NT2/D1 (cell line): ENCODE measurements at regions not wholly inside any gene's neighbourhood (a gene's known extent, or its start where the extent isn't known, plus 50 kb on each side); places are given as distances from the start of the nearest gene placed in this dataset.

Experiments used
- DNase-seq: peaks from one replicate; pipeline ENCODE4 v3.0.0-alpha.2; 2011; ENCODE audit warnings: low read depth, low spot score
- H3K27me3 ChIP-seq: 2 replicates; pipeline ENCODE4 v1.6.0; 2011; ENCODE audit warnings: mild to moderate bottlenecking; ENCODE audit not compliant: insufficient read length, insufficient read depth
- H3K36me3 ChIP-seq: 2 replicates; pipeline ENCODE4 v1.6.1; 2011; ENCODE audit warnings: mild to moderate bottlenecking, low read length, mixed read lengths; ENCODE audit not compliant: insufficient read depth, insufficient read length
- H3K4me1 ChIP-seq: 2 replicates; pipeline ENCODE4 v1.5.1; 2011; ENCODE audit not compliant: insufficient read depth, insufficient read length
- H3K4me3 ChIP-seq: 2 replicates; pipeline ENCODE4 v1.5.1; 2011; ENCODE audit warnings: low read depth; ENCODE audit not compliant: insufficient read length
- H3K9ac ChIP-seq: 2 replicates; pipeline ENCODE4 v1.6.0; 2011; ENCODE audit warnings: low read depth; ENCODE audit not compliant: insufficient read length
- H3K9me3 ChIP-seq: 2 replicates; pipeline ENCODE4 v1.5.1; 2011; ENCODE audit warnings: mild to moderate bottlenecking, low read length; ENCODE audit not compliant: insufficient read depth
- SUZ12 ChIP-seq: IDR thresholded peaks from 2 replicates; pipeline ENCODE4 v1.6.1; 2011; ENCODE audit not compliant: insufficient read length, insufficient read depth; ENCODE audit errors: extremely low read depth
- YY1 ChIP-seq: IDR thresholded peaks from 2 replicates; pipeline ENCODE4 v1.6.1; 2011; ENCODE audit not compliant: insufficient read length, insufficient read depth
- ZNF274 ChIP-seq: IDR thresholded peaks from 2 replicates; pipeline ENCODE4 v1.6.1; 2011; ENCODE audit warnings: mild to moderate bottlenecking, low read depth, low read length

GRCh38 chr2:19068206-19068605, 290.2 kb downstream of the OSR1 start:
- no peak for TF ChIP-seq ZNF274
- no peak for TF ChIP-seq YY1
- no peak for TF ChIP-seq SUZ12
- Histone ChIP-seq H3K27me3 (no peaks in the 10 kb centered on the region), H3K9ac (no peak overlapping the region), H3K4me3 (no peak overlapping the region), H3K9me3 (no peaks in the 10 kb centered on the region), H3K36me3 (no peaks in the 10 kb centered on the region), H3K4me1 (no peaks in the 10 kb centered on the region)
- DNase-seq, result no peak

- no peaks in the 10 kb centered on the region for H3K9me3 ChIP-seq
- H3K9ac ChIP-seq, result no peak overlapping the region
- H3K4me1 ChIP-seq, result no peaks in the 10 kb centered on the region
- no peak overlapping the region for H3K4me3 ChIP-seq
- DNase-seq, result no peak
- no peaks in the 10 kb centered on the region for H3K36me3 ChIP-seq
- no peaks in the 10 kb centered on the region for H3K27me3 ChIP-seq
- TF ChIP-seq SUZ12 (no peak), YY1 (no peak), ZNF274 (no peak)
Observed at GRCh38 chr2:19062370-19062769, 296.1 kb downstream of the OSR1 start.

DNA sequence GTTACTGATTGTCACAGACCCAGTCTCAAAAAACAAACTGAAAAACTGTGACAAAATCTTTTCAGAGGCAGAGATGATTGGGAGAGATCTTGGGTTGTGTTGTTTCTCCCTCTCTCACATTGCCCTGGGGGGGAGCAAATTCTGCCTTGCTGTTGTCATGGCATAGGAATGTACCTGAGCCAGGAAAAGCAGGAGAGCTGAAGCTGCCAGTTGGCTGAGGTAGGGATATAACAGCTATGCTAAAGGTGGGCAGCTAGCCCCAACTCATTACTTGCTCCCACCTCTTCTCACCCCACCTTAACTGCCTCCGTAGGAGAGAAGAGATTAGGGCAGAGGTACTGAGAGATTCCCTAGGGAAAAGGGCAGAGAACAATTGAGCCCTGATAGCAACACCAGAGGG, 299.3 kb downstream of the OSR1 start:
- DNase-seq, result peak; percentile 62
- no peaks in the 10 kb centered on the region for H3K27me3 ChIP-seq
- no peak overlapping the region for H3K4me3 ChIP-seq
- H3K4me1 ChIP-seq, result no peaks in the 10 kb centered on the region
- no peaks in the 10 kb centered on the region for H3K36me3 ChIP-seq
- TF ChIP-seq YY1, result no peak
- no peak for TF ChIP-seq SUZ12
- no peak for TF ChIP-seq ZNF274
- H3K9ac ChIP-seq, result no peak overlapping the region
- H3K9me3 ChIP-seq, result no peaks in the 10 kb centered on the region

GRCh38 chr2:19051203-19051831, 307.1 kb downstream of the OSR1 start:
- H3K9me3 ChIP-seq, result no peaks in the 10 kb centered on the region
- H3K36me3 ChIP-seq, result no peaks in the 10 kb centered on the region
- TF ChIP-seq SUZ12, result no peak
- TF ChIP-seq YY1, result no peak
- TF ChIP-seq ZNF274, result no peak
- no peak overlapping the region for H3K9ac ChIP-seq
- H3K27me3 ChIP-seq, result no peaks in the 10 kb centered on the region
- H3K4me1 ChIP-seq, result no peaks in the 10 kb centered on the region
- no peak for DNase-seq
- no peak overlapping the region for H3K4me3 ChIP-seq

GRCh38 chr2:19050354-19050753, 308.1 kb downstream of the OSR1 start:
- no peak for DNase-seq
- no peaks in the 10 kb centered on the region for H3K36me3 ChIP-seq
- no peak overlapping the region for H3K4me3 ChIP-seq
- H3K4me1 ChIP-seq, result no peaks in the 10 kb centered on the region
- no peak overlapping the region for H3K9ac ChIP-seq
- TF ChIP-seq ZNF274 (no peak), SUZ12 (no peak), YY1 (no peak)
- no peaks in the 10 kb centered on the region for H3K9me3 ChIP-seq
- no peaks in the 10 kb centered on the region for H3K27me3 ChIP-seq

GRCh38 chr2:19048593-19049266, 309.7 kb downstream of the OSR1 start:
- no peaks in the 10 kb centered on the region for H3K4me1 ChIP-seq
- no peak overlapping the region for H3K9ac ChIP-seq
- no peak for DNase-seq
- no peaks in the 10 kb centered on the region for H3K36me3 ChIP-seq
- H3K9me3 ChIP-seq, result no peaks in the 10 kb centered on the region
- TF ChIP-seq YY1 (no peak), SUZ12 (no peak)
- no peaks in the 10 kb centered on the region for H3K27me3 ChIP-seq
- no peak overlapping the region for H3K4me3 ChIP-seq

GRCh38 chr2:19046986-19047780, 311.2 kb downstream of the OSR1 start:
- no peak overlapping the region for H3K9ac ChIP-seq
- no peaks in the 10 kb centered on the region for H3K4me1 ChIP-seq
- H3K4me3 ChIP-seq, result no peak overlapping the region
- no peak for TF ChIP-seq ZNF274
- no peak for TF ChIP-seq YY1
- no peak for TF ChIP-seq SUZ12
- no peaks in the 10 kb centered on the region for H3K36me3 ChIP-seq
- no peaks in the 10 kb centered on the region for H3K9me3 ChIP-seq
- DNase-seq, result no peak
- no peaks in the 10 kb centered on the region for H3K27me3 ChIP-seq
